Breast epithelium (tissue), 4 donors: ENCODE measurements at regions not wholly inside any gene's neighbourhood (a gene's known extent, or its start where the extent isn't known, plus 50 kb on each side); places are given as distances from the start of the nearest gene placed in this dataset.

ENCODE experiments used
- DNase-seq, 2 donors: peaks; one replicate each; pipeline ENCODE4 v3.0.0-alpha.2; 2019; ENCODE audit warnings: low spot score in 2 of 2
- H3K27ac ChIP-seq, 2 donors: fragments of 200-600 bp; sonication (generic) in 1 of 2; one replicate each; pipeline ENCODE4 v1.5.1; 2016 to 2019; ENCODE audit warnings: mild to moderate bottlenecking in 1 of 2
- H3K27me3 ChIP-seq, 2 donors: fragments of 200-600 bp; sonication (generic) in 1 of 2; one replicate each; pipeline versions ENCODE4 v1.5.1 to v1.6.0; 2017 to 2019; ENCODE audit warnings: control low read depth in 1 of 2, mild to moderate bottlenecking in 1 of 2
- H3K36me3 ChIP-seq: fragments of 200-600 bp; one replicate; pipeline ENCODE4 v1.5.1; 2019
- H3K4me1 ChIP-seq, 2 donors: fragments of 200-600 bp; sonication (generic); one replicate each; pipeline ENCODE4 v1.5.1; 2016 to 2019; ENCODE audit warnings: control low read depth in 1 of 2
- H3K4me3 ChIP-seq, 3 donors: fragments of 200-600 bp; sonication (generic); 1 replicate in 2 of 3; 2 replicates in 1 of 3; pipeline ENCODE4 v1.5.1; 2016 to 2019; ENCODE audit warnings: mild to moderate bottlenecking in 3 of 3, moderate library complexity in 2 of 3
- H3K9me3 ChIP-seq, 2 donors: fragments of 200-600 bp; sonication (generic) in 1 of 2; one replicate each; pipeline ENCODE4 v1.5.1; 2016 to 2019; ENCODE audit warnings: control low read depth in 1 of 2
- POLR2A ChIP-seq: fragments of 450-650 bp; IDR thresholded peaks from one replicate; pipeline ENCODE4 v1.6.1; 2016; ENCODE audit warnings: antibody characterized with exemption, mild to moderate bottlenecking, moderate library complexity
- POLR2AphosphoS5 ChIP-seq, 3 donors: sonication (generic); formaldehyde crosslinking; IDR thresholded peaks; one replicate each; pipeline ENCODE4 v1.6.1; 2017; ENCODE audit warnings: antibody characterized with exemption in 3 of 3
- intact Hi-C: fragments of 100-400 bp; cut with DNase I; formaldehyde crosslinking; loops from one replicate; pipeline ENCODE4 v1.15.1; 2023; ENCODE audit warnings: low total_unique reads
- TF ChIP-seq, protein P1 (sequence below), 3 donors: fragments of 450-650 bp; IDR thresholded peaks; one replicate each; pipeline ENCODE4 v1.5.1; 2016 to 2017; ENCODE audit warnings: antibody characterized with exemption in 3 of 3, mild to moderate bottlenecking in 3 of 3, moderate library complexity in 3 of 3

DNA sequence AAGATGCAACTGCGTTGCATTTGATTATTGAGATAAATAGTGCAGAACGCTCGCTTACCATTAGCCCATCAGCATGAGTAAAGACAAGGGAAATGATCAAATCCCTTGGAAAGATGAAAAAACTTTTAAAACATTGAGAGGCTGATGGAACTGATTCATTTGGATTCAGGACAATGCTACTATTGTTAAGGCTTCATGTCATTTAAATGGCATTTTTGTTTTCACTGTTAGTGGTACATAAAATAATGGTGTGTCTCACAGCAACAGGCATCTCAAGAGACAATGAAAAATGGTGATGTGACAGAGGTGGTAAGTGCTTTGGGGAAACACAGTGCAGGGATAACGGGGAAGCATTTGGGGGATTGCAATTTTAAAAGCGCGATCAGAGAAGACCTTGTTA lies 159.7 kb upstream of the KCNG1 start:
- Histone ChIP-seq H3K27me3 (no peaks in the 10 kb centered on the region), H3K9me3 (no peaks in the 10 kb centered on the region), H3K27ac (no peak overlapping the region), H3K4me3 (no peak overlapping the region), H3K36me3 (no peaks in the 10 kb centered on the region), H3K4me1 (no peaks in the 10 kb centered on the region)
- DNase-seq: no peak
- intact Hi-C loops: no loop called here
- TF ChIP-seq POLR2A: no peak
- no peak for TF ChIP-seq POLR2AphosphoS5 (IDR thresholded peaks at IDR 0.05)

DNA sequence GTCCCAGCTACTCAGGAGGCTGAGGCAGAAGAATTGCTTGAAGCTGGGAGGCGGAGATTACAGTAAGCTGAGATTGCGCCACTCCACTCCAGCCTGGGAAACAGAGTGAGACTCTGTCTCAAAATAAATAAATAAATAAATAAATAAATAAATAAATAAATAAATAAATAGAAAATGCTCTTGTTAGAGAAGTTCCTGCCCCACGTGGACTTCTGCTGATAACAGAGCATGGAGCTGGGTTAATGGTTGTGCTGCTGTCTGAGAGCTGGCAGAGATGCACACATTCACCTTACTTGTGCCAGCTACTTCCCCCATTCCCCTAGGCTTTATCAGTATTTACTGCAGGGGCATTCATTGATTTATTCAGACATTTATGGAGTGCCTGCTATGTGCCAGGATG lies 155.2 kb upstream of the KCNG1 start:
- intact Hi-C loops: no loop called here
- H3K4me3 ChIP-seq: no peak overlapping the region
- no peaks in the 10 kb centered on the region for H3K9me3 ChIP-seq
- no peak overlapping the region for H3K27ac ChIP-seq
- no peaks in the 10 kb centered on the region for H3K36me3 ChIP-seq
- TF ChIP-seq POLR2AphosphoS5 (IDR thresholded peaks at IDR 0.05) (no peak), POLR2A (no peak)
- TF ChIP-seq, protein P1, sequence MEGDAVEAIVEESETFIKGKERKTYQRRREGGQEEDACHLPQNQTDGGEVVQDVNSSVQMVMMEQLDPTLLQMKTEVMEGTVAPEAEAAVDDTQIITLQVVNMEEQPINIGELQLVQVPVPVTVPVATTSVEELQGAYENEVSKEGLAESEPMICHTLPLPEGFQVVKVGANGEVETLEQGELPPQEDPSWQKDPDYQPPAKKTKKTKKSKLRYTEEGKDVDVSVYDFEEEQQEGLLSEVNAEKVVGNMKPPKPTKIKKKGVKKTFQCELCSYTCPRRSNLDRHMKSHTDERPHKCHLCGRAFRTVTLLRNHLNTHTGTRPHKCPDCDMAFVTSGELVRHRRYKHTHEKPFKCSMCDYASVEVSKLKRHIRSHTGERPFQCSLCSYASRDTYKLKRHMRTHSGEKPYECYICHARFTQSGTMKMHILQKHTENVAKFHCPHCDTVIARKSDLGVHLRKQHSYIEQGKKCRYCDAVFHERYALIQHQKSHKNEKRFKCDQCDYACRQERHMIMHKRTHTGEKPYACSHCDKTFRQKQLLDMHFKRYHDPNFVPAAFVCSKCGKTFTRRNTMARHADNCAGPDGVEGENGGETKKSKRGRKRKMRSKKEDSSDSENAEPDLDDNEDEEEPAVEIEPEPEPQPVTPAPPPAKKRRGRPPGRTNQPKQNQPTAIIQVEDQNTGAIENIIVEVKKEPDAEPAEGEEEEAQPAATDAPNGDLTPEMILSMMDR (IDR thresholded peaks at IDR 0.05): no peak
- no peak for DNase-seq
- no peaks in the 10 kb centered on the region for H3K4me1 ChIP-seq
- no peaks in the 10 kb centered on the region for H3K27me3 ChIP-seq

DNA sequence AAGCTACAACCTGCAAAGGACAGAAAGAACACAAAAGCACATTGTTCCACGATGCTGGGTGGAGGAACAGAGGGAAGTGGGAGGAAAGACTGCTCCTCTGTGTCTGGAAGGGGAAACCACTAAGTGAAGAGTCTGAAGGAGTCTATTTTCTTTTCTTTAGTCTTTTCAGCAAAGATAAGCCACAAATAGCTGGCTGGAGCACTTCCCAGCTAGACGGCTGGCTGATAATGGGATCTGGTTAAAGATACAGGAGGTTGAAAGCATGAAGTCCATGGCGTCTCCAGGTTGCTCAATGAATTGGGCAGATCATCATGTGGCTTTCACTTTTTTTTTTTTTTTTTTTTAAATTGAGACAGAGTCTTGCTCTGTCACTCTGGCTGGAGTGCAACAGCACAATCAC lies 154.0 kb upstream of the KCNG1 start:
- TF ChIP-seq, protein P1 (IDR thresholded peaks at IDR 0.05): no peak
- no peak for TF ChIP-seq POLR2A
- TF ChIP-seq POLR2AphosphoS5 (IDR thresholded peaks at IDR 0.05): no peak
- intact Hi-C loops: no loop called here

DNA sequence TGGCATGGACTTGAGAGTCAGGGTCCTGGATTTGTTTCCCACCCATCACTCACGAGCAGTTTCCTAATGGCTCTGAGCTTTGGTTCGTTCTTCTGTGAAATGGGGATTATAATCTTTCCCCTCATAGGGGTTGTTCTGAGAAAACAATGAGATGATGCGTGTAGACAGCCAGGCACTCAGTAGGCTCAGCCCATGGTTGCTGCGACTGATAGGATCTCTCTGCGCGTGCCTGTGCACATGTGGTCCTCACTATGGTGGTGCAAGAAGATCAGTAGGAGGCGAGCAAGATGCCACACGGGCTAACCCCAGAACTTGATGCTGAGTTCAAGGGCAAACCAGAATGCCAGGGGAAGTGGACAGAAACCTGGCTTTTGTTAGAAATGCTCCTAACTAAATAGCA lies 153.5 kb upstream of the KCNG1 start:
- intact Hi-C loops: no loop called here
- no peak for DNase-seq
- TF ChIP-seq, protein P1 (IDR thresholded peaks at IDR 0.05): no peak
- TF ChIP-seq POLR2AphosphoS5 (IDR thresholded peaks at IDR 0.05) (no peak), POLR2A (no peak)

More for the DNA sequence above, 154.0 kb upstream of the KCNG1 start:
- no peaks in the 10 kb centered on the region for H3K4me1 ChIP-seq
- H3K27me3 ChIP-seq: no peaks in the 10 kb centered on the region
- DNase-seq: no peak
- H3K9me3 ChIP-seq: no peaks in the 10 kb centered on the region
- no peak overlapping the region for H3K27ac ChIP-seq
- H3K4me3 ChIP-seq: no peak overlapping the region
- H3K36me3 ChIP-seq: no peaks in the 10 kb centered on the region

DNA sequence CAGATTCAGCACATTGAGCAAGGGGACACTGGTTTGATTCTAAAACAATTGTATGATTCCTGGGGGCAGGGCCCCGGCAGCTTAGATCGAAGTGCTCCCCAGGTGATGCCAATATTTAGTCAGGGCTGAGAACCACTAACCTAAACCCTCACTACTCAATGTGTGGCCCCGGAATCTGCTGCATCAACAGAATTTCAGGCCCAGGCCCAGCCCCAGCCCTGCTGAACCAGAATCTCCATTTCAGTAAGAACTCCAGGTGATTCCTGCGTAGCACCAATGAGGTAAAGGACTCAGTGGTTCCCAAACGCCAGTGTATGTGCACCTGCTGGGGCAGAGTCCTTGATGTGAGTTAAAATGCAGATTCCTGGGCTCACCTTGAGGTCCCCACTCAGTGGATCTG lies 152.8 kb upstream of the KCNG1 start:
- TF ChIP-seq, protein P1 (IDR thresholded peaks at IDR 0.05): no peak
- no peak for TF ChIP-seq POLR2A
- no peak for TF ChIP-seq POLR2AphosphoS5 (IDR thresholded peaks at IDR 0.05)
- intact Hi-C loops: no loop called here
- no peaks in the 10 kb centered on the region for H3K9me3 ChIP-seq
- no peaks in the 10 kb centered on the region for H3K4me1 ChIP-seq
- no peak overlapping the region for H3K27ac ChIP-seq
- H3K36me3 ChIP-seq: no peaks in the 10 kb centered on the region
- no peak overlapping the region for H3K4me3 ChIP-seq
- no peak for DNase-seq
- H3K27me3 ChIP-seq: no peaks in the 10 kb centered on the region

More for the DNA sequence above, 153.5 kb upstream of the KCNG1 start:
- no peaks in the 10 kb centered on the region for H3K27me3 ChIP-seq
- no peak overlapping the region for H3K27ac ChIP-seq
- no peak overlapping the region for H3K4me3 ChIP-seq
- no peaks in the 10 kb centered on the region for H3K4me1 ChIP-seq
- H3K9me3 ChIP-seq: no peaks in the 10 kb centered on the region
- no peaks in the 10 kb centered on the region for H3K36me3 ChIP-seq

DNA sequence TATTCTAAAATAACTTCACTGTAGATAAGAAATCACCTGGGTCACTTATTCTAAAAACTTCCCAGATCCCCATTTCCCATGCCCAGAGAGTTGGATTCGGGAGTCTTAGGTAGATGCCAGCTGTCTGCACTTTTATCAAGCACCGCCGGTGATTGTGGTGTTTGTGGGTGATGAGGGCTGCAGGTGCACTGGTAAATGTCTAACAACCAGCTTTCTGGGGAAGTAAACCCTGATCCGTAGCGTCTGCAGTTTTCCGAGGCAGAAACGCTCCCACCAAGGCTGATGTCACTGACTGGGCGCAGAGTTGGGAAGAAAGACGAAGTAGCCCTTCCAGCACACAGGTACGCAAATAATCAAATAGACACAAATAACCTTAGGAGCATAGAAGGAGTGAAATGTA lies 152.2 kb upstream of the KCNG1 start:
- Histone ChIP-seq H3K36me3 (no peaks in the 10 kb centered on the region), H3K4me1 (no peaks in the 10 kb centered on the region), H3K9me3 (no peaks in the 10 kb centered on the region), H3K27ac (no peak overlapping the region), H3K27me3 (no peaks in the 10 kb centered on the region), H3K4me3 (no peak overlapping the region)
- no peak for DNase-seq
- intact Hi-C loops: no loop called here
- TF ChIP-seq, protein P1 (IDR thresholded peaks at IDR 0.05): no peak
- TF ChIP-seq POLR2AphosphoS5 (IDR thresholded peaks at IDR 0.05) (no peak), POLR2A (no peak)
